Uterus (tissue), 3 donors: ENCODE measurements at regions not wholly inside any gene's neighbourhood (a gene's known extent, or its start where the extent isn't known, plus 50 kb on each side); places are given as distances from the start of the nearest gene placed in this dataset.

Experiments used
- DNase-seq, 2 donors: peaks; one replicate each; pipeline ENCODE4 v3.0.0-alpha.2; 2019 to 2020
- H3K27ac ChIP-seq, 2 donors: fragments of 200-600 bp; sonication (generic); 1 replicate in 1 of 2; 2 replicates in 1 of 2; pipeline ENCODE4 v1.5.1; 2016 to 2018
- H3K27me3 ChIP-seq, 2 donors: fragments of 200-600 bp; sonication (generic); one replicate each; pipeline ENCODE4 v1.5.1; 2018 to 2019; ENCODE audit warnings: control low read depth in 1 of 2
- H3K36me3 ChIP-seq, 2 donors: fragments of 200-600 bp; sonication (generic); one replicate each; pipeline ENCODE4 v1.5.1; 2019; ENCODE audit warnings: control low read depth in 1 of 2
- H3K4me1 ChIP-seq, 2 donors: fragments of 200-600 bp; sonication (generic); one replicate each; pipeline ENCODE4 v1.5.1; 2018 to 2019; ENCODE audit warnings: control low read depth in 1 of 2
- H3K4me3 ChIP-seq, 2 donors: fragments of 200-600 bp; sonication (generic); 1 replicate in 1 of 2; 2 replicates in 1 of 2; pipeline ENCODE4 v1.5.1; 2018 to 2019; ENCODE audit warnings: mild to moderate bottlenecking in 1 of 2
- H3K9me3 ChIP-seq, 2 donors: fragments of 200-600 bp; sonication (generic); one replicate each; pipeline ENCODE4 v1.5.1; 2019; ENCODE audit warnings: control low read depth in 1 of 2
- CTCF ChIP-seq, 4 experiments: fragments of 200-600 bp in 2 of 4; fragments of 450-650 bp in 2 of 4; sonication (generic) in 2 of 4; IDR thresholded peaks; one replicate each; pipeline ENCODE4 v1.5.1; 2016 to 2019; ENCODE audit warnings: antibody characterized with exemption in 4 of 4, mild to moderate bottlenecking in 2 of 4, moderate library complexity in 1 of 4
- POLR2A ChIP-seq, 2 donors: fragments of 450-650 bp; IDR thresholded peaks; one replicate each; pipeline ENCODE4 v1.6.1; 2016; ENCODE audit warnings: antibody characterized with exemption in 2 of 2, mild to moderate bottlenecking in 1 of 2, moderate library complexity in 1 of 2
- intact Hi-C: fragments of 100-400 bp; cut with DNase I; formaldehyde crosslinking; loops from one replicate; pipeline ENCODE4 v1.15.1; 2023; ENCODE audit warnings: low total_unique reads
- donor health status: DM: yes; HTN: yes; CAD: no.

- Histone ChIP-seq H3K9me3 (no peaks in the 10 kb centered on the region), H3K27ac (no peak overlapping the region), H3K4me1 (no peaks in the 10 kb centered on the region), H3K36me3 (no peaks in the 10 kb centered on the region), H3K27me3 (no peaks in the 10 kb centered on the region), H3K4me3 (no peak overlapping the region)
- no peak for DNase-seq
- TF ChIP-seq POLR2A (IDR thresholded peaks at IDR 0.05): no peak
- TF ChIP-seq CTCF (IDR thresholded peaks at IDR 0.05): no peak
- intact Hi-C loops: no loop called here
These were observed 84.4 kb upstream of the MLIP start for GRCh38 chr6:54026652-54027400.

GRCh38 chr6:54028170-54028569 lies 83.1 kb upstream of the MLIP start:
- no peaks in the 10 kb centered on the region for H3K36me3 ChIP-seq
- no peak for DNase-seq
- intact Hi-C loops: no loop called here
- no peak for TF ChIP-seq POLR2A (IDR thresholded peaks at IDR 0.05)
- no peak for TF ChIP-seq CTCF (IDR thresholded peaks at IDR 0.05)
- no peaks in the 10 kb centered on the region for H3K4me1 ChIP-seq
- no peaks in the 10 kb centered on the region for H3K9me3 ChIP-seq
- no peaks in the 10 kb centered on the region for H3K27me3 ChIP-seq
- no peak overlapping the region for H3K27ac ChIP-seq
- no peak overlapping the region for H3K4me3 ChIP-seq

GRCh38 chr6:54029187-54029586 lies 82.1 kb upstream of the MLIP start:
- TF ChIP-seq POLR2A (IDR thresholded peaks at IDR 0.05): no peak
- no peak for TF ChIP-seq CTCF (IDR thresholded peaks at IDR 0.05)
- Histone ChIP-seq H3K9me3 (no peaks in the 10 kb centered on the region), H3K27me3 (no peaks in the 10 kb centered on the region), H3K4me1 (no peaks in the 10 kb centered on the region), H3K36me3 (no peaks in the 10 kb centered on the region), H3K4me3 (no peak overlapping the region), H3K27ac (no peak overlapping the region)
- DNase-seq: no peak
- intact Hi-C loops: no loop called here

- no peaks in the 10 kb centered on the region for H3K27me3 ChIP-seq
- no peak for TF ChIP-seq POLR2A (IDR thresholded peaks at IDR 0.05)
- TF ChIP-seq CTCF (IDR thresholded peaks at IDR 0.05): no peak
- H3K4me3 ChIP-seq: no peak overlapping the region
- H3K36me3 ChIP-seq: no peaks in the 10 kb centered on the region
- no peaks in the 10 kb centered on the region for H3K9me3 ChIP-seq
- intact Hi-C loops: no loop called here
- DNase-seq: no peak
- H3K27ac ChIP-seq: no peak overlapping the region
- no peaks in the 10 kb centered on the region for H3K4me1 ChIP-seq
These were observed 80.1 kb upstream of the MLIP start for GRCh38 chr6:54031169-54031568.

GRCh38 chr6:54037277-54037779 lies 73.9 kb upstream of the MLIP start:
- Histone ChIP-seq H3K4me3 (no peak overlapping the region), H3K36me3 (no peaks in the 10 kb centered on the region), H3K9me3 (no peaks in the 10 kb centered on the region), H3K27me3 (peaks cover 0 to 6% of the 10 kb centered on the region in 2 donors), H3K4me1 (no peaks in the 10 kb centered on the region), H3K27ac (no peak overlapping the region)
- DNase-seq: no peak
- TF ChIP-seq POLR2A (IDR thresholded peaks at IDR 0.05): no peak
- TF ChIP-seq CTCF (IDR thresholded peaks at IDR 0.05): no peak
- intact Hi-C loops: no loop called here
